GM18519 (cell line): ENCODE measurements at regions not wholly inside any gene's neighbourhood (a gene's known extent, or its start where the extent isn't known, plus 50 kb on each side); places are given as distances from the start of the nearest gene placed in this dataset.

ENCODE experiments used
- ATAC-seq: cut with Tn5 transposase; IDR thresholded peaks from one replicate; pipeline ENCODE4 v1.9.1; 2021; ENCODE audit warnings: mild to moderate bottlenecking, moderate library complexity; ENCODE audit not compliant: unreplicated experiment, low FRiP score

DNA sequence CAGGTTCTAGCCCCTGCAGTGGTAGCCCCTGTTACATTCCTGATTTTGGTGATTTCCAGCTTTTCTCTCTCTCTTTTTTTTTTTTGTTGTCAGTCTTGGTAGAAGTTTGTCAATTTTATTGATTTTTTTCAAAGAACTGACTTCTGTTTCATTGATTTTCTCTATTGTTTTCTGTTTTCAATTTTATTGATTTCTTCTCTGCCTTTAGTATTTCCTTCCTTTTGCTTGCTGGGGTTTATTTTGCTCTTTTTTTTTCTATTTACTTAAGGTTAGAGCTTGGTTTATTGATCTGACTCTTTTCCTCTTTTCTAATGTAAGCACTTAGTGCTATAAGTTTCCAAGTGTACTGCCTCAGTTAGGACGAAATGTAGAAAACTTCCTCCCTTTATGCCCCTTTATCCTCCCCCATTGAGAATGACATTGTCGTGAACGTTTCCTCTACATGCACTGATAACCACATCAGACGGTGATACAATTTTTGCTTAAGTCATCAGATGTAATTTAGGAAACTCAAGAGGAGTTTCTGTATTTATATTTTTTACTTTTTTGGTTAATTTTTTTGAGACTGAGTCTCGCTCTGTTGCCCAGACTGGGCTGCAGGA, 81.1 kb upstream of the HS6ST1 start:
- ATAC-seq, result no peak

DNA sequence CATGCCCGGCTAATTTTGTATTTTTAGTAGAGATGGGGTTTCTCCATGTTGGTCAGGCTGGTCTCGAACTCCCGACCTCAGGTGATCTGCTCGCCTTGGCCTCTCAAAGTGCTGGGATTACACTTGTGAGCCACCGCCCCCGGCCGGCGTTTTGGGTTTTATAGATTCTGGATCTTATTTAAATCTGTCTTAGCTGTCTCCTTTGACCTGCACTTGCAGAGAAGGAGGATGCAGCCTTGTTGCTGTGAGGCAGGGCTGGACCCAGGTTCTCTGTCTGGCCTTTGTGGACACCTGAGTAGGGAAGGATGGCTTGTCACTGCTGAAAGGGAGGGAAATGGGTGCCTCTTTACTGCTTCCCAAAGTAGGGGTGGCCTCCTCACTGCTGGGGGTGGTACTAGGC, 83.0 kb upstream of the HS6ST1 start:
- ATAC-seq, result no peak

DNA sequence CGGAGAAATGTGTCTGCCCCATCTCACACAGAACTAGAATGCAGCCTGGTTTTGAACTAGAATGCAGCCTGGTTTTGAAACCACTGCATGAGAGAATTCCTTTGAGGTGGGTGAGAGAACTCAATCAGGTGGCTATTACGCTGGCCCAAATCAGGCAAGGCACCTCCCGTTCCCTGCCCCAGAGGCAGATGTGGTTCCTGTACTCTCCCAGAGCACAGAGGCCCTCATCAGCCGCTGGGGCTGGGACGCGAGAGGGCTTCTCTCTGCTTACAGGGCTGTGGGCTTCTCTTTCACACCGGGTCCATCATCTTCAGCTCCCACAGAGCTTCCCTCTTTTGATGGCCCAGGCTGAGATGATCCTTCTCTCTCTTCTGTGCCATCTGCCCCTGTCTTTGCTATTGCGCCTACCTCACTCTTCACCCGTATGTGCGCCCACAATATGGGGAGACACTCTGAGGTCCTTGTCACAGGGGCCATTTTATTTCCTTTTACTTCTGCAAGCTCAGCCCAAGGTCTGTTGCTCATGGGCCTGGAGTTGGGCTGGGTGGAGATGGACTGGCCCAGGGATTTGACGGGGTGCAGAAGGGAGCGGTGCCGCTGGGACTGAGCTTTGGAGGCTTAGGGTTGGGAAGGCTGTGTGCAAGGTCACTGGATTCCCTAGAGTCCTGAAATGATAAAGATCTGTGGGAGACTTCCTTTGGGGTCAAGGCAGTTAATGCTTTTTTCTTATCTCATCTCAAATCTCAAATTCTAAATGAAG, 84.4 kb upstream of the HS6ST1 start:
- no peak for ATAC-seq

DNA sequence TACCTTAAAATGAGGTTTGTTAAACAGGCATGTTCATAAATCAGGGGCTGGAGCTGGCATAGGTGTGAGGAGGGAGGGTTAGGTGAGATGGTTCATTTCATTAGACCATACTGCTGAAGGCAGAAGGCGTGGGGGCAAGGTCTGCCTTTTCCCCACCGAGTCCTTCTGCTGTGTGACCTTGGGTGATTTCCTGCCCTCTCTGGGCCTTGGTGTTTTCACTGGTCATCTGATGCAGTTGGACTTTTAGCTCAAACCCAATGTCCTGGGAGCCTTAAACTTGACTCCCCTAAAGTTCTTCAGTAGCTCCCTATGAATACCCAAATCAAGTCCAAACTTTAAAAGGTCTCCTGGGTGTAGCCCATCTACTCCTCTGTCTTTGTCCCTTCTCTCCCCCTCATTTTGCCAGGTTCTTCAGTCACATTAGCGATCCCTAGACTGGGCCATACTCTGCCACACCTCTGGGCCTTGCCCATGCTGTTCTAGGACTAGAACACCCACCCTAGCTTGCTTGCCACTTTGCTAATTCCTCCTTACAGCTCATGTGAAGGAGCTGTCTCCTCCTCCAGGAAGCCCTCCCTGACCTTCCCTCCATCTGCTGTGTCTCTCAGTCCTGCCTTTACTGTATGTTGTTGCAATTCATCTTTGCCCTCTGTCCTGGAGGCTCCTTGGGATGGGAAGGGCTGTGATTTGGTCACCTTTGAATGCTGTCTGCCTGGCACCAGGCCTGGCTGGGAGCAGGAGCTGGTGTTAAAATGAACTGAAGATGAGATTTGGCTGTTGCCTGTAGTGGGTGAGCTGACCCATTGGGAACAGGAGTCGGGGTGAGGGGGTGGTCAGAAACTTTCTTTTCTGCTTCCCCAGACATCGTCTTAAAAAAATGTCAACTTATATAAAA, 85.4 kb upstream of the HS6ST1 start:
- no peak for ATAC-seq

GRCh38 chr2:128404709-128405466, 86.2 kb upstream of the HS6ST1 start:
- no peak for ATAC-seq

- no peak for ATAC-seq
Observed at GRCh38 chr2:128405467-128405900, 86.8 kb upstream of the HS6ST1 start.

DNA sequence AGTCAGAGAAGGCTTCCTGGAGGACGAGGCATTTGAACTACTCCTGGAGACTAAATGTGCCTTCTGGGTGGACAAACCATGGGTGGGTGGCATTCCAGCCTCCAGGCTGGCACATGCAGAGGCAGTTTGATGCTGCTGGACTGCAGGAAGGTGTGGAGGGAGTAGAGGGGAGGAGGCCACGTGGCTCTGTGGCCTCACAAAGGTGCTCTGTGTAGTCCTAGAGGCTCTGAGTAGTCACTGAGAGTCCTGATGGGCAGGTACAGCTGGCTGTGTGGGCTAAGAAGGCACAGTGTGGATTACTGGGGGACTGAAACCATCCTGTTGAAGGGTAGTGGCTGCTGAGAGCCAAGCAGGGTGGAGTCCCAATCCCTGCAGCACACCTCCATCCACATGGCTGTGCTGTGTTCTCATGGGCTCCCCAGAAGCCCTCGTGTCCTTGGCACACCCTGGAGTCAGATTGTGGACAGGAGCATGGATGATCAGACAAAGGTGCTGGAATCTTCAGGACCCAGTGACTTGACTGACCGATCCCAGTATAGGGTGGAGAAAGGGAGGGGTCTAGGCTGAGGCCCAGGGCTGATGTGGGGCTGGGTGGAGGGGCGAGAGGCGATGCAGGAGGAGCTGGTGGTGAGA, 87.4 kb upstream of the HS6ST1 start:
- ATAC-seq, result no peak

- no peak for ATAC-seq
Observed at GRCh38 chr2:128406736-128407554, 88.3 kb upstream of the HS6ST1 start.

DNA sequence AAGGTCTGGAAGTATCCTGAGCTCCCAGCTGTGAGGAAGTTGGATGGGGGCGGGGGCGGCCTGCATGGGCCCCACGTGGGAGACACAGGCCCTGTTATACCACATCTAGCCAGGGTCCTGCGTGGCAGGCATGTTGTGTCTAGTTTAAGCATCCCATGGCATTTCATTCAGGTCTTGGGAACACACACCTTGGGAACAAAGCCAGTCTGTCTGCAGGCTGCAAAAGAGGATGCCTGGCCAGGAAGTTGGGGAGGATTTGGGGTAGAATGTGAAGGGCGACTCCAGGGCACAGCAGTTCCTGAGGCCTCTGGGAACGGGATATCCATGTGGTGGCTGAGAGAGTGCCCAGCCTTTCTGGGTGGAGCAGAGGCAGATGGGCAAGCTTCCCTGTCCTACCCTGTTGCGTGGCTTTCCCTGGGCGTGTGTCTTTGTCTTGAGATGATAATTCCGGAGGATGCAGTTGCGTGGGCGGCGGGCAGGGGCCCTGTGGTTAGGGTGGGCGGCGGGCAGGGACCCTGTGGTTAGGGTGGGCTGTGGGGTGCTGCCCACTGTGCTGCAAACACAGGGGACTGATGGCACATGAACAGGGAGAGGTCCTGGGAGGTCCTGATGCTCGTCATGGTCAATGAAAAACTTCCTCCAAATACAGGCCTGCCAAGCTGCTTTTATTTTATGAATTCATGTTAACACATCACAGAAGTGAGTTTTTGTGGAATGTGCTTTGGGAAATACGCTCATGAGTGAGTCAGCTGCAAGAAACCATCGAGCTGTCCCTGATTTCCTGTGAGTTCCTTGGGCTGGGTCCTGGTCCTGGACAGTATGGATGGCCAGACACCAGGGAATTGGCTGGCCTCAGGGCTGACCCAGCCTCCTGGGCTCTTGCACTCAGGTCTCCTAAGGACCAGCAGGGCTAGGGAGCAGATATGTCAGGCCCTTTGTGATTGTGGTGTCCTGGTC, 90.0 kb upstream of the HS6ST1 start:
- ATAC-seq, result no peak

- ATAC-seq, result no peak
Observed at GRCh38 chr2:128409326-128410034, 90.8 kb upstream of the HS6ST1 start.

DNA sequence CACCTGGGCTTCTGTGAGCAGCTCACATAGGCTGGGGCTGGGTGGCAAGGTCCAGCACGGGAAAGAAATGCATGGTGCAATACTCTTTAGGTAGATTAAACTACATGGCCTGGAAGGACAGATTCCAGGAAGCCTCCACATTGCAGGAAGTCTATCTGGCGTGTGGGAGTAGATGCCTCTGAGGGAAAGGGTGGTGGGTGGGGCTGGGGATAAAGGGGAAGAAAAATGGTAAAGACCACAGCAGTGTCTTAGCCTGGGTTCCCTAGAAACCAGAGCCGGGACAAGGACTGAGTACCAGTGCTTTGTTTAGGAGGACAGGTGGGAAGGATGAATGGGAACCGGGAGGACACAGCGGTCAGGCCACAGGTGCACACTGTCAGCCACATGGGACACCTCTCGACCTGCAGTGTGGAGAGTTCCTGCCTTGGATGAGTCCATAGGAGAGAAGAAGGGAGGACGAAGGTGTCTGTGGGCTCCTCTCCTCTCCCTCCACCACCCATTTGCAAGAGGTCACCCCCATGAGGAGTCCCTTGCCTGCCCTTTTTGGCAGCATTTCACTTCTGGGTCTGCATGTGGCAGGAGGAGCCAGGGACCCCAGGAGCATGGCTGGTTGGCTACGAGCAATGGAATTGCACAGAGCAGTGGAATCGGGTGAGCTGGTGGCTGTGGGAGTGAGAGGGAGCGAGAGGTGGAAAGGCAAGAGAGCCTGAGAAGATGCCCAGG, 91.5 kb upstream of the HS6ST1 start:
- ATAC-seq, result no peak

DNA sequence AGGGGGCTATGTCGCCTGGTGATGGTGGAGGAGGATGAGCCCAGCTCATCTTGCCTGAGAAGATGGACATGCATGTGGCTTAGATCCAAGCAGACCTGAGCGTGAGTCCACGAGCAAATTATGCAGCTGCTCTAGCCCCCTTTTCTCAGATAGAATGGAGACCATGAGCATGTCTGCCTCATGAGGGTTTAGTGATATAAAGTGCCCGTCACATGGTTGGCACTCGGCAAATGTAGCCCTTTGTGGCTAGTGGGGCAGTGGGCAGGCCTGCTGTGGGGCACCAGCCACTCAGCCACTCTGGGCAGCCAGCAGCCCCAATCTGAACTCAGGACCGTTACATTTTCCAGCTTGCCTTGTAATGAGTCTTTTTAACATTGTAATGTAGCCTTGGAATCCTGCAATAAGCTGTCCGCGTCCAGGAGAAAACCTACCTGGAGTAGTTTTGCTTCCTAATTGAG, 92.1 kb upstream of the HS6ST1 start:
- no peak for ATAC-seq

DNA sequence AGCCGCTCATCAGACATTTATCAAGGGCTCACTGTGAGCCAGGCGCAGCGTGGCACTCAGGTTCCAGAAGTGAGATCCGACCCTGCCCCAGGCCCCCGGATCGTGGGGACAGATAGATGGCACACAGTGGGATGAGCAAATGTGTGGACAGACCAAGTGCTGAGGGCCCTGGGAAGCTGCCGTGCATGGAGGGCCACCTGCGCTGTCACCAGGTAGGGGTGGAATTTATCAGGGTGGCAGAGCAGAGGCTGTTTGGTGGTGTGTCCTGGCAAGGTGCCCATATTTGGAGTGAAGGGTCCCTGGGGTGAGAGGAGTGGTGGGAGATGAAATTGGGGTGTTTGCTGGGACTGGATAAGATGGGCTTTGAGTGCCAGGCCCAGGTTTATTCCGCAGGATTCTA, 92.8 kb upstream of the HS6ST1 start:
- no peak for ATAC-seq

- no peak for ATAC-seq
Observed at GRCh38 chr2:128412181-128412871, 93.7 kb upstream of the HS6ST1 start.

DNA sequence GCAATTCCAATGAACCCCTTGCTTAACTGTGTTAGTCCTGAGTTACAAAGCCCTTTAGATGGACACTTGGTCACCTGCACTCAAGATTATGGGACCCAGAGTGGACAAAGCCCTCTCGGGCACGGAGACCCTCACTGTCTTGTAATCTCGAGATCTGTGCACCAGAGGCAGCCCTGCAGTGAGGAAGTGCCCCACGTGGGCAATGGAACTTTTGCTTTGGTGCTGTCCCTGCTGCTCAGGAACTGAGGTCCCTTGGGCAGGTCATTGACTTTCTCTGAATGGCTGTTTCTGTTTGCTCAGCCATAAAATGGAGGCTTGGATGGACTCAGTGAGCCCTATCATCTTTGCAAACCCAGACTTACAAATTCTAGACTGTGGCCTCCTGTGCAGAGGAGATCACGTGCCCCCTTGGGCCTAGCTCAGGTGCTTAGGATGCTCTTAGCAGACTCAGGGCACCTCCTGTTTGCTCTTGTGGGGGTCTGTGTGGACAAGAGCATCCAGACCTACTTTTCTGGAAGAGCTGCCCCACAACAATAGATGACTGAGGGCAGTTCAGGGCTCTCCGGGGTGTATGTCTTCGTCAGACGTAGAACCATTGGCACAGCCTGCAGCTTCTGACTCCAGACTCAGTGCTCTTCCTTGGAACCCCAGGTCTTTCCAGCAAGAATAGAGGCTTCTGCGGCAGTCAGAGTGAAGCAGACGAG, 94.5 kb upstream of the HS6ST1 start:
- no peak for ATAC-seq
